Hepatocyte (in vitro differentiated cells): ENCODE measurements at regions not wholly inside any gene's neighbourhood (a gene's known extent, or its start where the extent isn't known, plus 50 kb on each side); places are given as distances from the start of the nearest gene placed in this dataset.

Experiments used
- CTCF ChIP-seq: fragments of 200-600 bp; sonication (generic); IDR thresholded peaks from 2 replicates; pipeline ENCODE4 v1.5.1; 2016; ENCODE audit warnings: antibody characterized with exemption, mild to moderate bottlenecking; ENCODE audit not compliant: poor library complexity
- EZH2 ChIP-seq: fragments of 200-600 bp; sonication (generic); IDR thresholded peaks from 2 replicates; pipeline ENCODE4 v1.6.1; 2016; ENCODE audit warnings: antibody characterized with exemption, mild to moderate bottlenecking, borderline replicate concordance
- EZH2phosphoT487 ChIP-seq: fragments of 200-600 bp; sonication (generic); IDR thresholded peaks from one replicate; pipeline ENCODE4 v1.6.1; 2018; ENCODE audit warnings: antibody characterized with exemption, mild to moderate bottlenecking, low read depth, moderate library complexity; ENCODE audit not compliant: unreplicated experiment, severe bottlenecking

- no peak for TF ChIP-seq CTCF
- TF ChIP-seq EZH2 = no peak
- no peak for TF ChIP-seq EZH2phosphoT487
Measured at GRCh38 chr4:137378393-137378792, 153.9 kb downstream of the PCDH18 start.
